HepG2 (cell line): ENCODE measurements at regions not wholly inside any gene's neighbourhood (a gene's known extent, or its start where the extent isn't known, plus 50 kb on each side); places are given as distances from the start of the nearest gene placed in this dataset.

Experiments used
- POLR2G ChIP-seq: fragments of 200-400 bp; formaldehyde crosslinking; IDR thresholded peaks from 2 replicates; pipeline ENCODE4 v1.6.1; 2018; ENCODE audit warnings: mild to moderate bottlenecking, low read depth, low read length, moderate library complexity
- ZNF317 ChIP-seq: sonication (generic); formaldehyde crosslinking; IDR thresholded peaks from 2 replicates; pipeline ENCODE4 v1.5.0; 2020; ENCODE audit warnings: mild to moderate bottlenecking, missing genetic modification reagents
- ZNF496 ChIP-seq: sonication (generic); formaldehyde crosslinking; IDR thresholded peaks from 2 replicates; pipeline ENCODE4 v1.8.1; 2023; ENCODE audit warnings: mild to moderate bottlenecking, moderate library complexity, missing genetic modification reagents; ENCODE audit not compliant: insufficient replicate concordance
- ZNF501 ChIP-seq: sonication (generic); formaldehyde crosslinking; IDR thresholded peaks from 2 replicates; pipeline ENCODE4 v1.5.1; 2020; ENCODE audit warnings: mild to moderate bottlenecking, moderate library complexity, missing genetic modification reagents
- ZNF670 ChIP-seq: sonication (generic); formaldehyde crosslinking; IDR thresholded peaks from 2 replicates; pipeline ENCODE4 v1.8.0; 2022; ENCODE audit warnings: mild to moderate bottlenecking, missing genetic modification reagents, borderline replicate concordance
- TF ChIP-seq, protein P1 (sequence below): IDR thresholded peaks from 2 replicates; pipeline ENCODE4 v1.6.1; 2018; ENCODE audit warnings: missing genetic modification reagents, mild to moderate bottlenecking, missing compliant biosample characterization
- TF ChIP-seq, protein P2 (sequence below): sonication (generic); formaldehyde crosslinking; IDR thresholded peaks from 2 replicates; pipeline ENCODE4 v1.4.0; 2020; ENCODE audit warnings: mild to moderate bottlenecking, missing genetic modification reagents, borderline replicate concordance

DNA sequence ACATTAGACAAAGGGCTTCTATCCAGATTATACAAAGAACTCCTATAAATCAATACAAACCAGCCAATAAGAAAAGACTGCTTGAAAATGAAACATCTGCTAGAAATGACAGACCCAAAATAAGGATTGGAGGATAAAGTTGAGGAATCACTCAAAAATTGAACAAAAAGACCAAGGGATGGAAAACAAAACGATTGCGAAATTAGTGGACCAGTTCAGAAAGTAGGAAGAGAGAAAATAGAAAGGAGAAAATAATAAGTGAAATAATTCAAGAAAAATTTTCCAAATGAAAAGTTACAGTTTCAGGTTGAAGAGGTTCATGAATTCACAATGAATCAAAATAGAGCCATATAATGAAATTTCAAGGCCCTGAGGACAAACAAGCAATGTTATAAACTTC, 115.8 kb upstream of the CTBP2 start:
- no peak for TF ChIP-seq ZNF501 (CRISPR knock-in tag)
- TF ChIP-seq, protein P1, sequence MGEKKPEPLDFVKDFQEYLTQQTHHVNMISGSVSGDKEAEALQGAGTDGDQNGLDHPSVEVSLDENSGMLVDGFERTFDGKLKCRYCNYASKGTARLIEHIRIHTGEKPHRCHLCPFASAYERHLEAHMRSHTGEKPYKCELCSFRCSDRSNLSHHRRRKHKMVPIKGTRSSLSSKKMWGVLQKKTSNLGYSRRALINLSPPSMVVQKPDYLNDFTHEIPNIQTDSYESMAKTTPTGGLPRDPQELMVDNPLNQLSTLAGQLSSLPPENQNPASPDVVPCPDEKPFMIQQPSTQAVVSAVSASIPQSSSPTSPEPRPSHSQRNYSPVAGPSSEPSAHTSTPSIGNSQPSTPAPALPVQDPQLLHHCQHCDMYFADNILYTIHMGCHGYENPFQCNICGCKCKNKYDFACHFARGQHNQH (CRISPR knock-in tag): no peak
- no peak for TF ChIP-seq ZNF496 (CRISPR knock-in tag)
- no peak for TF ChIP-seq ZNF670 (CRISPR knock-in tag)
- no peak for TF ChIP-seq POLR2G
- no peak for TF ChIP-seq ZNF317 (CRISPR knock-in tag)
- TF ChIP-seq, protein P2, sequence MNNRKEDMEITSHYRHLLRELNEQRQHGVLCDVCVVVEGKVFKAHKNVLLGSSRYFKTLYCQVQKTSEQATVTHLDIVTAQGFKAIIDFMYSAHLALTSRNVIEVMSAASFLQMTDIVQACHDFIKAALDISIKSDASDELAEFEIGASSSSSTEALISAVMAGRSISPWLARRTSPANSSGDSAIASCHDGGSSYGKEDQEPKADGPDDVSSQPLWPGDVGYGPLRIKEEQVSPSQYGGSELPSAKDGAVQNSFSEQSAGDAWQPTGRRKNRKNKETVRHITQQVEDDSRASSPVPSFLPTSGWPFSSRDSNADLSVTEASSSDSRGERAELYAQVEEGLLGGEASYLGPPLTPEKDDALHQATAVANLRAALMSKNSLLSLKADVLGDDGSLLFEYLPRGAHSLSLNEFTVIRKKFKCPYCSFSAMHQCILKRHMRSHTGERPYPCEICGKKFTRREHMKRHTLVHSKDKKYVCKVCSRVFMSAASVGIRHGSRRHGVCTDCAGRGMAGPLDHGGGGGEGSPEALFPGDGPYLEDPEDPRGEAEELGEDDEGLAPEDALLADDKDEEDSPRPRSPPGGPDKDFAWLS (CRISPR knock-in tag): no peak
